ENCODE measurements at regions not wholly inside any gene's neighbourhood (a gene's known extent, or its start where the extent isn't known, plus 50 kb on each side); places are given as distances from the start of the nearest gene placed in this dataset.

DNA sequence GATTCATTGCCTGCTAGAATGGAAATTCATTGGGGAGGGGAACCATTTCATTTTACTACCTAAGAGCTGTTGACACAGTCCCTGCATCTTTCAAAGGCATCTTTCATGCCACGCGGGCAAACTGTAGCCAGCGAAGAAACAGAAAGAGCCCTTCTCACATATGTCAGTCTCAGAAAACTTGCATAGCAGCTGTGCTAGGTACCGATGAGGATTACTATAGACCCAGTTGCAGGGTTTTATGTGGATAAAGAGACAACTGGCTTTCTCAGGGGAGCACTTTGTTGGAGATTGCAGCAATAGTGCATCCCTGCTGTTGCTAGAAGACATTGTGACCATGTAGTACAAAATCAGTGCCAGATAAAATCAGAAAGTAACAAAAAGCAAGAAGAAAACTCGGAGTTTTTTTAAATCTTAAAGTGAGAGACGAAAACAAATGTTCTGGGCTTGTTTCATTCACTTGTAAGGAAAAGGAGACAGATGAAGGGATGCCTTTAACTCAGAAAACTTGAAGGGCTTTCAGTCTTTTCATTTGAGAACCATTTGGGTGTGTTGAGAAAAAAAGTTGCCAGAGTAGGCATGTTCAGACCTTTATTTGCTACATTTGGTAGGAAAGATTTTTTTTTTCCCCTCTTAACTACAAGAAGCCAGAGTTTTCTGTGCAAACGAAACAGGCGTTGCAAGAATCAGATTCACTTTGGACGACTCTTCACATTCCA lies 804.1 kb downstream of the USP25 start:
- TF ChIP-seq CTCF (conservative IDR thresholded peaks at IDR 0.05; ENCODE audit: low read depth, low read length) (no peak), EZH2 (IDR thresholded peaks at IDR 0.05; ENCODE audit: borderline replicate concordance, low read depth, low read length, poor library complexity, severe bottlenecking) (no peak)

All from A673 (cell line).